ENCODE measurements at regions not wholly inside any gene's neighbourhood (a gene's known extent, or its start where the extent isn't known, plus 50 kb on each side); places are given as distances from the start of the nearest gene placed in this dataset.

GRCh38 chr6:56310241-56310640 is 62.9 kb upstream of the COL21A1 start:
- 100% methylated on average over 1 of the region's 1 CpG; no CpG with 5 or more reads in 1 of the 2 experiments for WGBS, 2 experiments (ENCODE audit: extremely low coverage in 1 of 2, insufficient coverage in 1 of 2, insufficient read length in 1 of 2, insufficient replicate concordance in 2 of 2, low coverage in 1 of 2, low lambda C conversion rate in 2 of 2, missing lambda C conversion rate in 1 of 2)
- H3K4me1 ChIP-seq (replicated peaks in 1 of 4; ENCODE audit: control insufficient read depth in 3 of 4, insufficient read depth in 4 of 4, low read length in 3 of 4), result no peaks in the 10 kb centered on the region
- no peak overlapping the region for H3K27ac ChIP-seq (ENCODE audit: low read depth, low read length)
- no peak for TF ChIP-seq CHD1 (IDR thresholded peaks at IDR 0.05; ENCODE audit: low read depth, low read length)
- TF ChIP-seq CEBPB (IDR thresholded peaks at IDR 0.05; ENCODE audit: low read depth, low read length), result no peak
- TF ChIP-seq CTBP2 (IDR thresholded peaks at IDR 0.05; ENCODE audit: borderline replicate concordance, insufficient read depth, insufficient read length, low read length), result no peak
- no peak for TF ChIP-seq RFX5 (IDR thresholded peaks at IDR 0.05; ENCODE audit: borderline replicate concordance, low read depth, low read length)
- no peak for TF ChIP-seq FOSL1 (IDR thresholded peaks at IDR 0.05; ENCODE audit: insufficient read depth, low read depth, low read length)
- no peak for TF ChIP-seq CHD2 (IDR thresholded peaks at IDR 0.05; ENCODE audit: low read length)
- TF ChIP-seq GTF2F1 (IDR thresholded peaks at IDR 0.05; ENCODE audit: borderline replicate concordance, low read depth, low read length), result no peak
- no peak for TF ChIP-seq CREB1 (IDR thresholded peaks at IDR 0.05)
- TF ChIP-seq NANOG (IDR thresholded peaks at IDR 0.05; ENCODE audit: insufficient read depth, low read depth, low read length, poor library complexity, severe bottlenecking), result no peak
- TF ChIP-seq PHF8 (conservative IDR thresholded peaks at IDR 0.05; ENCODE audit: low read depth, low read length), result no peak
- TF ChIP-seq KDM4A (IDR thresholded peaks at IDR 0.05; ENCODE audit: low read depth, low read length, severe bottlenecking), result no peak
- TF ChIP-seq USF2 (IDR thresholded peaks at IDR 0.05; ENCODE audit: low read length), result no peak
- no peak for TF ChIP-seq BCL11A (IDR thresholded peaks at IDR 0.05; ENCODE audit: low read depth in 2 of 2, low read length in 2 of 2)
- no peak for TF ChIP-seq YY1 (IDR thresholded peaks at IDR 0.05; ENCODE audit: low read depth, low read length)
- H3K23ac ChIP-seq (ENCODE audit: insufficient read length), result no peak overlapping the region
- no peak overlapping the region for H4K91ac ChIP-seq (replicated peaks; ENCODE audit: insufficient read length, low read length)
- no peak overlapping the region for H2AFZ ChIP-seq (ENCODE audit: low read length)
- no peak overlapping the region for H3K4me2 ChIP-seq (ENCODE audit: insufficient read depth in 1 of 2, low read depth in 2 of 2, low read length in 2 of 2)
- no peak overlapping the region for H4K8ac ChIP-seq (ENCODE audit: extremely low read depth, insufficient read depth, low read length)
- H4K20me1 ChIP-seq (replicated peaks in 1 of 2; ENCODE audit: control insufficient read depth in 1 of 2, insufficient read depth in 2 of 2, low read length in 2 of 2), result no peaks in the 10 kb centered on the region
- H2BK20ac ChIP-seq (ENCODE audit: low read length), result no peak overlapping the region
- no peak overlapping the region for H3K4me3 ChIP-seq (ENCODE audit: extremely low read depth in 1 of 4, insufficient read depth in 2 of 4, low read depth in 3 of 4, low read length in 4 of 4)
- no peak overlapping the region for H3K56ac ChIP-seq (replicated peaks; ENCODE audit: insufficient read length, low read depth, low read length)
- H3K36me3 ChIP-seq (ENCODE audit: control insufficient read depth in 2 of 4, insufficient read depth in 4 of 4, low read length in 3 of 4), result no peaks in the 10 kb centered on the region
- no peaks in the 10 kb centered on the region for H3K79me1 ChIP-seq (ENCODE audit: low read depth, low read length)
- ChIA-PET CTCF (ENCODE audit: partially characterized antibody) (interaction anchor here (0.9 to 2.6 kb wide), 2 partner anchors 11 to 17 kb away, joined by 4 to 7 read pairs; no protein-coding TSS in a partner anchor), POLR2A (ENCODE audit: partially characterized antibody) (no interaction called here)
- no peak overlapping the region for H2BK120ac ChIP-seq (replicated peaks; ENCODE audit: low read depth, low read length)
- no peak for FAIRE-seq
- no peak overlapping the region for H2BK15ac ChIP-seq (ENCODE audit: low read length)
- H3K9me3 ChIP-seq (ENCODE audit: insufficient read depth in 2 of 2, low read depth in 1 of 2, low read length in 1 of 2), result peaks cover 5 to 7% of the 10 kb centered on the region in 2 experiments; a peak in 2 of 4 replicates
- no peak overlapping the region for H2AK5ac ChIP-seq (ENCODE audit: low read depth, low read length)
- no peak overlapping the region for H2BK5ac ChIP-seq (ENCODE audit: low read depth, low read length)
- H2BK12ac ChIP-seq (ENCODE audit: low read depth, low read length), result no peak overlapping the region
- H3K27me3 ChIP-seq (replicated peaks in 1 of 4; ENCODE audit: control insufficient read depth in 3 of 4, extremely low read depth in 1 of 4, insufficient read depth in 3 of 4, low read length in 3 of 4), result no peaks in the 10 kb centered on the region
- no peak overlapping the region for H3K9ac ChIP-seq (replicated peaks in 1 of 4; ENCODE audit: extremely low read depth in 1 of 4, low read depth in 3 of 4, low read length in 3 of 4)
- H3K4ac ChIP-seq (replicated peaks; ENCODE audit: insufficient read length, low read depth, low read length), result no peak overlapping the region
- DNase-seq (ENCODE audit: low read depth in 1 of 2, low spot score in 2 of 2), result no peak
- H4K5ac ChIP-seq (ENCODE audit: insufficient read length, low read depth, low read length), result no peak overlapping the region
- no peak overlapping the region for H3K18ac ChIP-seq (ENCODE audit: extremely low read depth, low read length)
- no peak overlapping the region for H3K14ac ChIP-seq (ENCODE audit: insufficient read length)
- no peaks in the 10 kb centered on the region for H3K23me2 ChIP-seq (ENCODE audit: low read depth, low read length)
- no peaks in the 10 kb centered on the region for H3K79me2 ChIP-seq (ENCODE audit: control insufficient read depth in 1 of 2, insufficient read depth in 2 of 2, low read length in 2 of 2)
